Colonic mucosa (tissue), 4 donors: ENCODE measurements at regions not wholly inside any gene's neighbourhood (a gene's known extent, or its start where the extent isn't known, plus 50 kb on each side); places are given as distances from the start of the nearest gene placed in this dataset.

ENCODE experiments used
- DNase-seq: peaks from one replicate; pipeline ENCODE4 v3.0.0-alpha.2; 2020
- H3K27ac ChIP-seq: fragments of 200-600 bp; one replicate; pipeline ENCODE4 v1.8.0; 2021
- H3K27me3 ChIP-seq: fragments of 200-600 bp; one replicate; pipeline ENCODE4 v1.8.0; 2021
- H3K36me3 ChIP-seq: fragments of 200-600 bp; one replicate; pipeline ENCODE4 v1.8.0; 2021
- H3K4me1 ChIP-seq: fragments of 200-600 bp; one replicate; pipeline ENCODE4 v1.8.0; 2021; ENCODE audit warnings: mild to moderate bottlenecking
- H3K4me3 ChIP-seq: fragments of 200-600 bp; one replicate; pipeline ENCODE4 v1.8.0; 2021
- H3K9ac ChIP-seq, 2 donors: one replicate each; pipeline ENCODE4 v1.7.0; 2013; ENCODE audit warnings: control low read depth in 2 of 2, low read depth in 2 of 2, low read length in 2 of 2
- H3K9me3 ChIP-seq: fragments of 200-600 bp; one replicate; pipeline ENCODE4 v1.8.0; 2021
- intact Hi-C: fragments of 100-400 bp; cut with DNase I; formaldehyde crosslinking; loops from one replicate; pipeline ENCODE4 v1.14.1; 2022
- TF ChIP-seq, protein P1 (sequence below): fragments of 200-600 bp; IDR thresholded peaks from one replicate; pipeline ENCODE4 v1.8.0; 2022; ENCODE audit warnings: antibody characterized with exemption, mild to moderate bottlenecking
- donor health status: healthy.
- donor health status: DM: no; HTN: no; CAD: no.
- donor health status: DM: no; HTN: no; CAD: no.

DNA sequence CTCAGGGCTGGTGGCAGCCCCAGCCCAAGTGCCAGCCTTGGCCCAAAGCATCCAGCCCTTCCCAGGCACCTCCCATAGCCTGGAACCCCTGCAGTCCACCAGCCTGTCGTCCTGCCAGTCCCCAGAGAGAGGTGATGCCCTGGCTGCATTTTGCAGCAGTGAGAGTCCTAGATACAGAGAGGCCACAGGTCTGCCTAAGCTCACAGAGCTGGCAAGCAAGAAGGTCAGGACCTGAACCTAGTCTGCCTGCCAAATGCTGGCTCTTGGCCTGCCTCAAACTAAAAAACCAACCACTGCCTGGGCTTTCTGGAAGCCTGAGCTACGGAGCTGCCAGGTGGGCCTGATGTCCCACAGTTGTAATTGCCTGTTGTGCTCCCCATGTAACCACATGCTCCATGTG, 164.9 kb downstream of the PHETA1 start:
- Histone ChIP-seq H3K4me3 (no peak overlapping the region), H3K4me1 (no peaks in the 10 kb centered on the region), H3K9ac (no peak overlapping the region), H3K27me3 (no peaks in the 10 kb centered on the region), H3K9me3 (no peaks in the 10 kb centered on the region), H3K36me3 (no peaks in the 10 kb centered on the region), H3K27ac (no peak overlapping the region)
- intact Hi-C loops: no loop called here
- DNase-seq: no peak
- TF ChIP-seq, protein P1, sequence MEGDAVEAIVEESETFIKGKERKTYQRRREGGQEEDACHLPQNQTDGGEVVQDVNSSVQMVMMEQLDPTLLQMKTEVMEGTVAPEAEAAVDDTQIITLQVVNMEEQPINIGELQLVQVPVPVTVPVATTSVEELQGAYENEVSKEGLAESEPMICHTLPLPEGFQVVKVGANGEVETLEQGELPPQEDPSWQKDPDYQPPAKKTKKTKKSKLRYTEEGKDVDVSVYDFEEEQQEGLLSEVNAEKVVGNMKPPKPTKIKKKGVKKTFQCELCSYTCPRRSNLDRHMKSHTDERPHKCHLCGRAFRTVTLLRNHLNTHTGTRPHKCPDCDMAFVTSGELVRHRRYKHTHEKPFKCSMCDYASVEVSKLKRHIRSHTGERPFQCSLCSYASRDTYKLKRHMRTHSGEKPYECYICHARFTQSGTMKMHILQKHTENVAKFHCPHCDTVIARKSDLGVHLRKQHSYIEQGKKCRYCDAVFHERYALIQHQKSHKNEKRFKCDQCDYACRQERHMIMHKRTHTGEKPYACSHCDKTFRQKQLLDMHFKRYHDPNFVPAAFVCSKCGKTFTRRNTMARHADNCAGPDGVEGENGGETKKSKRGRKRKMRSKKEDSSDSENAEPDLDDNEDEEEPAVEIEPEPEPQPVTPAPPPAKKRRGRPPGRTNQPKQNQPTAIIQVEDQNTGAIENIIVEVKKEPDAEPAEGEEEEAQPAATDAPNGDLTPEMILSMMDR: no peak

GRCh38 chr12:111203446-111203845, 165.4 kb downstream of the PHETA1 start:
- Histone ChIP-seq H3K9me3 (no peaks in the 10 kb centered on the region), H3K4me3 (no peak overlapping the region), H3K4me1 (no peaks in the 10 kb centered on the region), H3K27ac (no peak overlapping the region), H3K27me3 (no peaks in the 10 kb centered on the region), H3K9ac (no peak overlapping the region), H3K36me3 (no peaks in the 10 kb centered on the region)
- TF ChIP-seq, protein P1: no peak
- intact Hi-C loops: no loop called here
- no peak for DNase-seq

DNA sequence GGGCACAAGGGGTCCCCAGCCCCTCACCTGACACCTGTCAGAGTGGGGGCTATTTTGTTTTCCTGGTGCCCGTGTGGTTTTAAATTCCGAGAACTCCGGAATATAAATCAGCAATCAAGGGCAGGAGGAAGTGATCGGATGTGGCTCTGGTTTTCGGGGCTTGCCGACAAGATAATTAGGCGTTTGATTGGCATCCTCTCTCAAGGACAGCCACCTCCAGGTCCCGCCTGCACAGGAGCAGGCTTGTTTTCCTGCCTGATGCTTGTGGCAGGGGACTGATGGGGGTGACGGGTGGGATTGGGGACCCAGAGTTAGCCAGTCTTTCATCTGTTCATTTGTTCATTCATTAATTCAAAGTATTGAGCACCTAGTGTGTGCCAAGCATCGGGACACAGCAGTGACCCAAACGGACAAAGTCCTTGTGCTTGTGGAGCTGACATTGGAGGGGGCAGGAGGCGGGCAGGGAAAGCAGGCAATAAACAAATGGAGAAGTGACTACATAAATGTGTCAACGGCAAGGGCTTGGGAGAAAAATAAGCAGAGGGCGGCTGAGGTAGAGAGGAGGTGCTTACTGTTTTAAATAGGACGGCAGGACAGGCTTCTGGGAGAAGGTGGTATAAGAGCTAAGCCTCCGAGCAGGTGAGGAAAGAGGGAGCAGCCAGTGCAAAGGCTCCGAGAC, 166.5 kb downstream of the PHETA1 start:
- H3K9me3 ChIP-seq: no peaks in the 10 kb centered on the region
- no peaks in the 10 kb centered on the region for H3K4me1 ChIP-seq
- no peaks in the 10 kb centered on the region for H3K27me3 ChIP-seq
- no peak overlapping the region for H3K27ac ChIP-seq
- no peak for DNase-seq
- intact Hi-C loops: no loop called here
- TF ChIP-seq, protein P1: no peak
- H3K36me3 ChIP-seq: no peaks in the 10 kb centered on the region
- no peak overlapping the region for H3K9ac ChIP-seq
- no peak overlapping the region for H3K4me3 ChIP-seq

DNA sequence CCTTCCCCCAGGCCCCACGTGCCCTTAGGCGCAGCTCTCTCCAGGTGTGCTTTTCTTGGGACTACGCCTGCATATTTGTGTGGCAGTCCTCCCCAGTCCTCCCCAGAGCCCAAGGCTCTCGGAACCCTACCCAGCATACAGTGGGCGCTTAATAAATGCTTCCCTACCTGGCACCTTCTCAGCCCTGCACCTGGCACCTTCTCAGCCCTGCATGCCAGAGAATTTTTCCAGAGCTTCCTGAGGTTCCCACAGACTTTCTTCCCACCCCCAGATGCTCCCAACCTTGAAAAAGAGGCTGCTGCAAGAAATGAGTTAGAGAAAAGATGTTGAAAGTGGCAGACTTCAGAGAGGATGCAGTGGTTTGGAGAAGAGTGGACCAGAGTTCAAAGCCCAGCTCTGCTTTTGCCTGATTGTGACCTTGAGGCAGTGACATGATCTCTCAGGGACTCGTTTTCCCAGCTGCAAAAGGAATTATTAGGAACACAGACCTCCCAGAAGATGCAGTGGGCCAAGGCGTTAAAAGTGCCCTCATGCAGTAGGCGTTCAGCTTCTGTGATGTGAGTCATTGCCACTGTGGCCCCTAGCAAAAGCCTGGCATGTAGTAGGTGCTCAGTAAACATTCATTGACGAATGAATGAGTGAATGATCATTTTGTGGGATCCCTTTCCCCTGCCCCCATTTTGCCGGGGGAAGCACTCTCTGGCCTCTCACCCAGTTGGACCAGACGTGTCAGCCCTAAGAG, 167.2 kb downstream of the PHETA1 start:
- Histone ChIP-seq H3K27ac (no peak overlapping the region), H3K36me3 (no peaks in the 10 kb centered on the region), H3K9ac (no peak overlapping the region), H3K27me3 (no peaks in the 10 kb centered on the region), H3K4me3 (no peak overlapping the region), H3K9me3 (no peaks in the 10 kb centered on the region), H3K4me1 (no peaks in the 10 kb centered on the region)
- intact Hi-C loops: no loop called here
- TF ChIP-seq, protein P1: no peak
- no peak for DNase-seq

DNA sequence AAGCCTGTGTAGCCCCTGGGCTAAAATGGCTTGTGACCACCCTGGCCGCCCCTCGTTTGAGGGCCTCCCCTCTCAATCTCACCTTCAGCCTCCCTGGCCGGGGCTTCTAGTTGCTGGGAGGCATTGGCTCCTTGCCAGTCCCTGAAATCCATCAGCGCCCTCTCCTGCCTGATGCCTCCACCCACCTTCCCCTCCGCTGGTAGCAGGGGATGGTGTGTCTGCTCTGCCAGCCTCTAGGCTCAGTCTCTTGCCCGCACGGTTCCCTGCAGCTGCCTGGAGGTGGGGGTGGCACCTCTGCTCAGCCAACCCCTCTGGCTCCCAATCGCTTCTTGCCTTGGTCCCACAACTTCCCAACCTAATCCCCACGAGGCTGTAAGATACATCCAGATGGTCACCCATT, 167.9 kb downstream of the PHETA1 start:
- no peak overlapping the region for H3K27ac ChIP-seq
- H3K9me3 ChIP-seq: no peaks in the 10 kb centered on the region
- H3K27me3 ChIP-seq: no peaks in the 10 kb centered on the region
- TF ChIP-seq, protein P1: no peak
- no peaks in the 10 kb centered on the region for H3K36me3 ChIP-seq
- DNase-seq: no peak
- H3K4me1 ChIP-seq: no peaks in the 10 kb centered on the region
- no peak overlapping the region for H3K9ac ChIP-seq
- no peak overlapping the region for H3K4me3 ChIP-seq
- intact Hi-C loops: no loop called here
